B cell (primary cell): ENCODE measurements at regions not wholly inside any gene's neighbourhood (a gene's known extent, or its start where the extent isn't known, plus 50 kb on each side); places are given as distances from the start of the nearest gene placed in this dataset.

Experiments
- ATAC-seq: fragments of 200-7000 bp; cut with Tn5 transposase; one replicate; pipeline ENCODE4 v1.10.0; 2021; ENCODE audit warnings: low read depth, mild to moderate bottlenecking, moderate number of reproducible peaks, moderate library complexity
- CTCF ChIA-PET: fragments of 350-600 bp; sonication (Branson Sonifier 250); formaldehyde crosslinking; loops from one replicate; lab custom pipeline; 2021; ENCODE audit warnings: antibody characterized with exemption, inconsistent platforms; lab: Charles Lee
- POLR2A ChIA-PET: fragments of 350-600 bp; sonication (Branson Sonifier 250); formaldehyde crosslinking; loops from one replicate; lab custom pipeline; 2021; ENCODE audit warnings: antibody characterized with exemption; lab: Charles Lee
- DNase-seq: peaks from one replicate; pipeline ENCODE4 v3.0.0; 2013
- H2AFZ ChIP-seq: 2 replicates; pipeline ENCODE4 v1.6.1; 2012; ENCODE audit warnings: mild to moderate bottlenecking, low read depth, low read length; ENCODE audit not compliant: insufficient read depth, poor library complexity, severe bottlenecking
- H3K27ac ChIP-seq, 2 donors: 1 replicate in 1 of 2; 2 replicates in 1 of 2; pipeline ENCODE4 v1.5.1; 2012 to 2013; ENCODE audit warnings: low read length in 2 of 2, mild to moderate bottlenecking in 2 of 2, moderate library complexity in 1 of 2
- H3K27me3 ChIP-seq, 4 experiments: fragments of 200-600 bp in 1 of 4; sonication (generic) in 1 of 4; replicated peaks in 1 of 4; 1 replicate in 2 of 4; 2 replicates in 2 of 4; pipeline versions ENCODE4 v1.6.1 to v1.7.0; 2013 to 2016; ENCODE audit warnings: low read length in 3 of 4, mild to moderate bottlenecking in 2 of 4, mixed read lengths in 1 of 4, moderate library complexity in 1 of 4; ENCODE audit not compliant: insufficient read depth in 4 of 4, control insufficient read depth in 3 of 4; ENCODE audit errors: control extremely low read depth in 1 of 4
- H3K36me3 ChIP-seq, 2 experiments: replicated peaks in 1 of 2; 1 replicate in 1 of 2; 2 replicates in 1 of 2; pipeline versions ENCODE4 v1.6.1 to v1.7.1; 2013; ENCODE audit warnings: low read length in 1 of 2; ENCODE audit not compliant: insufficient read depth in 2 of 2, control insufficient read depth in 1 of 2; ENCODE audit errors: control extremely low read depth in 1 of 2, extremely low read depth in 1 of 2
- H3K4me1 ChIP-seq, 2 donors: fragments of 200-600 bp in 1 of 2; sonication (generic) in 1 of 2; 1 replicate in 1 of 2; 2 replicates in 1 of 2; pipeline versions ENCODE4 v1.5.1 to v1.6.1; 2013 to 2017; ENCODE audit warnings: low read length in 2 of 2; ENCODE audit not compliant: control insufficient read depth in 2 of 2, insufficient read depth in 2 of 2
- H3K4me2 ChIP-seq: replicated peaks from 2 replicates; pipeline ENCODE3; 2012; ENCODE audit warnings: mild to moderate bottlenecking, low read depth, low read length; ENCODE audit not compliant: poor library complexity, severe bottlenecking
- H3K4me3 ChIP-seq, 5 experiments: fragments of 200-600 bp in 1 of 5; sonication (generic) in 1 of 5; 1 replicate in 3 of 5; 2 replicates in 2 of 5; pipeline versions ENCODE4 v1.5.1 to v1.7.0; 2011 to 2016; ENCODE audit warnings: low read length in 4 of 5, mild to moderate bottlenecking in 4 of 5, low read depth in 2 of 5, control low read depth in 1 of 5, moderate library complexity in 1 of 5; ENCODE audit not compliant: insufficient read depth in 1 of 5; ENCODE audit errors: control extremely low read depth in 1 of 5, extremely low read depth in 1 of 5
- H3K79me2 ChIP-seq: fragments of 200-600 bp; sonication (generic); one replicate; pipeline ENCODE4 v1.6.0; 2016; ENCODE audit warnings: low read length; ENCODE audit not compliant: control insufficient read depth, insufficient read depth
- H3K9ac ChIP-seq: fragments of 200-600 bp; sonication (generic); 2 replicates; pipeline ENCODE4 v1.6.1; 2017; ENCODE audit warnings: mild to moderate bottlenecking, low read length, moderate library complexity
- H3K9me3 ChIP-seq, 3 donors: one replicate each; pipeline versions ENCODE4 v1.6.1 to v1.7.1; 2013; ENCODE audit warnings: low read length in 2 of 3; ENCODE audit not compliant: control insufficient read depth in 2 of 3, insufficient read depth in 1 of 3; ENCODE audit errors: control extremely low read depth in 1 of 3
- H4K20me1 ChIP-seq: 2 replicates; pipeline ENCODE4 v1.6.0; 2012; ENCODE audit warnings: mild to moderate bottlenecking, low read length; ENCODE audit not compliant: insufficient read depth, control insufficient read depth, poor library complexity, severe bottlenecking
- H3K27ac Mint-ChIP-seq: one replicate; pipeline ENCODE4 v1.8.0; 2021; ENCODE audit warnings: mixed read lengths
- H3K27me3 Mint-ChIP-seq: one replicate; pipeline ENCODE4 v1.8.0; 2021; ENCODE audit warnings: mixed read lengths
- H3K4me1 Mint-ChIP-seq: one replicate; pipeline ENCODE4 v1.8.0; 2021; ENCODE audit warnings: mixed read lengths
- H3K4me3 Mint-ChIP-seq: one replicate; pipeline ENCODE4 v1.8.0; 2021; ENCODE audit warnings: mixed read lengths
- H3K9me3 Mint-ChIP-seq: one replicate; pipeline ENCODE4 v1.8.0; 2022; ENCODE audit warnings: mixed read lengths; ENCODE audit not compliant: insufficient read depth
- CTCF ChIP-seq: fragments of 200-600 bp; IDR thresholded peaks from one replicate; pipeline ENCODE4 v1.8.0; 2022; ENCODE audit warnings: antibody characterized with exemption, mild to moderate bottlenecking
- EZH2 ChIP-seq: IDR thresholded peaks from 2 replicates; pipeline ENCODE4 v1.6.1; 2012; ENCODE audit warnings: borderline replicate concordance, low read depth, mild to moderate bottlenecking, moderate library complexity, low read length; ENCODE audit not compliant: insufficient read depth, poor library complexity, severe bottlenecking
- WGBS: methylation state at CpG from one replicate; pipeline ENCODE4 v1.1.5; 2013; ENCODE audit warnings: missing lambda C conversion rate; ENCODE audit not compliant: insufficient coverage; 5-methylcytosine and 5-hydroxymethylcytosine counted together
- intact Hi-C: fragments of 100-400 bp; cut with micrococcal nuclease; formaldehyde crosslinking; loops from one replicate; pipeline ENCODE4 v1.10.0; 2022

GRCh38 chr12:85610194-85610593 lies 226.0 kb downstream of the RASSF9 start:
- Histone ChIP-seq H3K27me3 (no peaks in the 10 kb centered on the region), H3K9me3 (no peaks in the 10 kb centered on the region), H3K4me1 (no peaks in the 10 kb centered on the region), H3K79me2 (no peaks in the 10 kb centered on the region), H3K27ac (no peak overlapping the region), H3K4me3 (no peak overlapping the region), H2AFZ (no peak overlapping the region), H3K36me3 (no peaks in the 10 kb centered on the region), H3K9ac (no peak overlapping the region), H3K4me2 (no peak overlapping the region), H4K20me1 (no peaks in the 10 kb centered on the region)
- intact Hi-C loops = no loop called here
- DNase-seq = no peak
- no peaks in the 10 kb centered on the region for H3K9me3 Mint-ChIP-seq
- WGBS = 93% methylated on average over 3 of the region's 4 CpGs
- TF ChIP-seq CTCF (no peak), EZH2 (no peak)
- H3K4me1 Mint-ChIP-seq = no peaks in the 10 kb centered on the region
- H3K27ac Mint-ChIP-seq = no peak overlapping the region
- CTCF ChIA-PET = no interaction called here
- H3K4me3 Mint-ChIP-seq = no peak overlapping the region
- H3K27me3 Mint-ChIP-seq = no peaks in the 10 kb centered on the region
- no peak for ATAC-seq
- POLR2A ChIA-PET = no interaction called here

GRCh38 chr12:85616201-85616600 lies 220.0 kb downstream of the RASSF9 start:
- no peak overlapping the region for H3K4me2 ChIP-seq
- Mint-ChIP-seq H3K4me1 (no peaks in the 10 kb centered on the region), H3K4me3 (no peak overlapping the region), H3K9me3 (no peaks in the 10 kb centered on the region), H3K27me3 (no peaks in the 10 kb centered on the region), H3K27ac (no peak overlapping the region)
- no peak overlapping the region for H3K4me3 ChIP-seq
- TF ChIP-seq CTCF = no peak
- TF ChIP-seq EZH2 = no peak
- WGBS = no CpG with 5 or more reads among the region's 2 CpGs
- no peaks in the 10 kb centered on the region for H3K27me3 ChIP-seq
- DNase-seq (no peak), ATAC-seq (no peak)
- no peaks in the 10 kb centered on the region for H4K20me1 ChIP-seq
- intact Hi-C loops = no loop called here
- no peak overlapping the region for H3K27ac ChIP-seq
- no peaks in the 10 kb centered on the region for H3K36me3 ChIP-seq
- H3K79me2 ChIP-seq = no peaks in the 10 kb centered on the region
- no peaks in the 10 kb centered on the region for H3K9me3 ChIP-seq
- no peak overlapping the region for H2AFZ ChIP-seq
- no peak overlapping the region for H3K9ac ChIP-seq
- ChIA-PET POLR2A (no interaction called here), CTCF (no interaction called here)
- no peaks in the 10 kb centered on the region for H3K4me1 ChIP-seq
